Activated T-helper 9 cell treated with anti-CD3 and anti-CD28 coated beads, Interleukin-2, amount 50 U/mL, for 16 hours (primary cell): ENCODE measurements at regions not wholly inside any gene's neighbourhood (a gene's known extent, or its start where the extent isn't known, plus 50 kb on each side); places are given as distances from the start of the nearest gene placed in this dataset.
"Not testable (repeated sequence)": the region's sequence is repeated elsewhere in the genome, so short reads cannot be mapped to it uniquely, and the experiment has no call there.

Source experiments
- DNase-seq: peaks from one replicate; pipeline ENCODE4 v3.0.0-alpha.2; 2020; ENCODE audit warnings: low read depth

DNA sequence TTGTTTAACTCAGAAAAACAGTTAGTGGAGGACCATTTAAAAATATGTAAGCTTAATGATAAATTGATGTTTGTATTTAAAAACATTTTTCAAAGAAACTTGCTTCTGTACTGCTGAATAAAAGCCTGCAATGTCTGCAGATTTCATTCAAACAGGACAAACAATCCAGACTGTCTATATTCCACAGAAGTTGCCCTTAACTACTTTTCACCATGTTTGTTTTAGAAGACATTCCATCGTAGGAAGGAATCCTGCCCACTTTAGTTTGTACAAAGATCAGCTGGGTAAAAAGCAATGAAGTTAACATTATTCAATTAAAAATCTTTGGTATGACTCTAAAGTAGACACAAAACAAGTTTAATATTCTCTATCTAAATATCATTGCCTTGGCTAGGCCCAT lies 195.7 kb upstream of the CCNH start:
- DNase-seq, result no peak

DNA sequence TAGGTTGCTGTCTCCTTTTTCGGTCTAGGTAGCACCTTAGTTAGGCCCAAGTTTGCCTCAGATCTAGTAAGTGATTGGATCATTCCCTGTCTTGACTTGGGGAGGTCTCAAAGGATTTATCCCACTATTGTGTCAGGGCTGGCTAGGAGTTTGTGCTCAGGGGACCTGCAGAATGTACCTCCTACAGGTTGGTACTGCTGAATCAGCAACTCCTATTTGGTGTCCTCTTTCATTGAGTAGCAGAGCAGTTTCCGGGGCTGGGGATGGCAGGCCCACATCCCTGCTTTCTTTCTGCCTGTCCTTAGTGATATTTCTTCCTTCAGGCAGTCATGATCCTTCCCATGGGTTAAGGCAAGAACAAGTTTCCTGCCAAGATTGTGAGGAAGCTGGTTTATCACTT lies 192.9 kb upstream of the CCNH start:
- DNase-seq, result no peak

GRCh38 chr5:87599778-87600177 lies 187.0 kb upstream of the CCNH start:
- DNase-seq, result no peak

GRCh38 chr5:87598460-87598859 lies 185.7 kb upstream of the CCNH start:
- DNase-seq, result no peak

DNA sequence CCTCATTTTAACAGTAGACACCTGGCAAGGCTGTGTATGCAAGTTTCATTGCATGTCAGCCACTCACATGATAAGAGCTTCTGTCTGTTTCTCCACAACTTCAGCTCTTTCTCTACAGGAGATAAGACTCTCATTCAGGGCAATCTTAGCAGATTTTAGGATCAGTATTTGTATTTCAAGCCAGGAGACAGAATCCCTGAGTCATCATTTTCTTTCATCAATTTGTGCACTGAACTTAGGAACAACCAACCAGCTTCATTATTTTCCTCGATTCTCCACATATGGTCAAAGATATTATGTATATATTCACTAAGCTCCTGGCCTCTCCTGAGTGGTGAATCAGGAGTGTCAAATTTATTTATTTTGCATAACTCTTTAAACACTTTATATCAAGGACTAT lies 181.8 kb upstream of the CCNH start:
- DNase-seq, result no peak

DNA sequence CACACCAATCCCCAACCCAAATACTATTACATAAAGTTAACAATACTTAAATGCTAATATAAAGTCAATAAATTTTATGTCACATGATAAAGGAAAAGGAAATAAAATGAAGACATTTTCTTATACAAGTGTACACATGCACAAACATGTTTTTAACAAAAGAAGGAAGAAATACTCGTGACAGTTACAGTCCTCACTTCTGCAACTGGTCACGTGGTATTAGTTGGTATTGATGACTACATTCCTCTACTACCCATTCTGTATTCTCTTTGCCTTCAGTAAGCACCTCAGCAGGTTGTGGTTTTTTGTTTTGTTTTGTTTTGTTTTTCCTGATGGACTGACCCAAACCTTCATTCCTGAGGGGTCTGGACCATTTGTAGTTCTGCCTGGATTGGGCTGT lies 176.9 kb upstream of the CCNH start:
- no peak for DNase-seq

- no peak for DNase-seq
These were observed 175.6 kb upstream of the CCNH start for GRCh38 chr5:87588316-87588715.

DNA sequence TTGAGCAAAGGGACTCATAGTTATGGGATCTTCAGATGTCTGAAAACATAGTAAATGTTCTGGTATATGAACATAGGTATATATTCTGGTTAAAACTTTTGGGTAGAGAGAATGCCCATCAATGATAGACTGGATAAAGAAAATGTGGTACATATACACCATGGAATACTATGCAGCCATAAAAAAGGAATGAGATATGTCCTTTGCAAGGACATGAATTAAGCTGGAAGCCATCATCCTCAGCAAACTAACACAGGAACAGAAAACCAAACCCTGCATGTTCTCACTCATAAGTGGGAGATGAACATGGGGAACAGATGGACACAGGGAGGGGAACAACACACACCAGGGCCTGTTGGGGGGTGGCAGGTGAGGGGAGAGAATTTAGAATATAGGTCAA lies 171.0 kb upstream of the CCNH start:
- DNase-seq, result not testable (repeated sequence)

- no peak for DNase-seq
These were observed 169.4 kb upstream of the CCNH start for GRCh38 chr5:87582149-87582548.

- DNase-seq, result no peak
These were observed 168.9 kb upstream of the CCNH start for GRCh38 chr5:87581661-87582060.

DNA sequence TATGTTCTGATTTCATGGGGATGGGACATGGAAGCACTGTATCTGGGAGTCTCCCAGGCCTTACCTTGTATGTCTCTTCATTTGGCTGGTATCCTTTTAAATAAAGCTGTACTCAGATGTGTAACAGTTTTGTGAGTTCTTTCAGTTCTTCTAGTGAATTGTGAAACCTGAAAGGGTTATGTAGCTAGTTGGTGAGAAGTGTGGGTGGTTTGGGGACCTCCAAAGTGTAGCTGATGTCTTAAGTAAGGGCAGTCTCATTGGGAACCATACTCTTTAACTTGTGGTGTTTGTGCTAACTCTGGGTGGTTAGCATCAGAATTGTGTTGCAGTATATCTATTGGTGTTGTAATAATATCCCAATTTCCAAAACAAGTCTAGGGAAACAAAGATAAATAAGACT lies 166.9 kb upstream of the CCNH start:
- DNase-seq, result no peak

- no peak for DNase-seq
These were observed 164.1 kb upstream of the CCNH start for GRCh38 chr5:87576867-87577266.

- not testable (repeated sequence) for DNase-seq
These were observed 163.6 kb upstream of the CCNH start for GRCh38 chr5:87576306-87576705.

DNA sequence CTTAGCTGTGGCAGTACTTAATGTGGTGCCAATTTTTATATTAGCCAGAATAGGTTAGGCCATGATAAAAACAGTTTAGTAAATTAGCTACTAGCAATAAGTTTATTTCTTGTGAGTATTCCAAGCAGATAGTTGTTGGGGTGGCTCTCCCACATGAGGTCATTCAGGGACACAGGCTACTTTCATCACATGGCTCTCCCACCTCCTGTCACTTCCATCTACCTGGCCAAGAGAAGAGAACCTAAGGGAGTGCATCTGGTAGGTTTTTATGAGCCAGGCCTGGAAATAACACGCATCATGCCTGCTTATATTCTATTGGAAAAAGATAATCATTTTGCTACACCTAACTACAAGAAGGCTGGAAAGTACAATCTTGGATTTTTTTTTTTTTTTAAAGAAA lies 161.4 kb upstream of the CCNH start:
- DNase-seq, result no peak

GRCh38 chr5:87572611-87573010 lies 159.9 kb upstream of the CCNH start:
- DNase-seq, result no peak

DNA sequence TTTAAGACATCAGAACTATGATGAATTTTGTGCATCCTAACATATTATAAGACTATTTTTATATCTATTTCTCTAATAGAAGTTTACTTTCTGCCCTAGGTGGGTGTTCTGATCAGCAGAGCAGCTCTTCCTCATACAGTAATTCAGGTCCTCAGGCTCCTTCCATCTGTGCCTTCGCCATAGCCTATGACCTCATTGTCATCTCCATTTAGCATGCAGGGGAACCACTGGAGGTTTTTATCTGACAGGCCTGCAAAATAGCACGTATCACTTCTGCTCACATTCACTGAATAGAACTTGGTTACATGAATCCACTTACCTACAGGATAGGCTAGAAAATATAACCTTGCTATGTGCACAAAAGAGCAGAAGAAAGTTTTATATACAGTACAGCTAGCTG lies 159.4 kb upstream of the CCNH start:
- no peak for DNase-seq

DNA sequence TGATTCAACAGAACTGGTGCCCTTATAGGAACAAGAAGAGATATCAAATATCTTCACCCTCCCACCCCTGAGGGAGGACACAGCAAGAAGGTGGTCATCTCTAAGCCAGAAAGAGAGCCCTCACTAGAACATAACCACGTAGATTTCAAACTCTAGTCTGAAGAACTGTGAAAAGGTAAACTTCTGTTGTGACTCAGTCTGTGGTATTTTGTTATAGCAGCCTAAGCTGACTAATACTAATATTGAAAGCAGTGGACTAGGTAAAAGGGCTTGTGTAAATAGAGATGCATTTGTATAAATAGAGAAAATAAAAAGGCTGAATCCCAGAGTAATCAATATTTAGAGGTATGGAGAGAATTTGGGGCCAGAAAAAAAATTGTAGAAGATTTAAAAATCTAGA lies 157.6 kb upstream of the CCNH start:
- no peak for DNase-seq

GRCh38 chr5:87562068-87562467 lies 149.3 kb upstream of the CCNH start:
- DNase-seq, result no peak

DNA sequence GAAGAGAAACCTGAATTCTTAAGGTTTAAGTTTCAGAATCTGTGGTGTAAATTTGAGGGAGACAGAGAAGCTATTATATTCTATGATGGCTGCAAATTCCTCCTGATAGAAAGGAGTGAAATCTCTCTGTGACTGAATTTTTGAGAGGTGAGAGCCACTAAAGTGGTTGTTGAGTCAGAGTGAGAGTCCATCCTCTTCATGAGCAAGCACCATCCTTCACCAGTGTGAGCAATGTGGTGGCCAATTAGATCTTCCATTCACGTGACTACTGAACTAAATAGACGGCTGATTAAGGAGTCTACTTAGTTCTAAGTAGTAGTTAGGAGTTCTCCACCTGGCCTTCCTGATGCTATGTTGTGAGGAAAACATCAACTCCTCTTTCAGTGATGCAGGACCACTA lies 147.8 kb upstream of the CCNH start:
- DNase-seq, result no peak

- no peak for DNase-seq
These were observed 139.2 kb upstream of the CCNH start for GRCh38 chr5:87551911-87552310.

GRCh38 chr5:87541676-87542075 lies 128.9 kb upstream of the CCNH start:
- DNase-seq, result no peak

DNA sequence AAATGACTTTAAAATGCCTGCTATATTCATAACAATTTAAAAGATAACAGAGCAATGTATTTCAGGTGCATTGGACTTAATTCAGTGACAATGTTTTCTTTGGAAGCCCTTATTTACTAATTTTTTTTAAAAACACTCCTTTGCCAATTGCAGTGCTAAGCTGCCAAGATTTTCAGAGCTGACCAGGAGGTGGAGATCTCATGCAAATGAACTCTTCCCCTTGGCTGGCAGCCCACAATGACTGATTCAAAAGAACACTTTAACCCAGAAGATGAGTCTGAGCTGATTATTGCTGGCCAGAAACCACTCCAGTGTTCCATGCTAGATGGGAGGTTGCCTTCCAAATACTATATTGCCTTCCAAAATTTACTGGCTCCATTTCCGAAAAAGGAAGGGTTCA lies 128.3 kb upstream of the CCNH start:
- no peak for DNase-seq

- no peak for DNase-seq
These were observed 127.1 kb upstream of the CCNH start for GRCh38 chr5:87539839-87540238.

- no peak for DNase-seq
These were observed 123.6 kb upstream of the CCNH start for GRCh38 chr5:87536365-87536764.

- no peak for DNase-seq
These were observed 123.0 kb upstream of the CCNH start for GRCh38 chr5:87535706-87536105.
